Immature natural killer cell (primary cell): ENCODE measurements at regions not wholly inside any gene's neighbourhood (a gene's known extent, or its start where the extent isn't known, plus 50 kb on each side); places are given as distances from the start of the nearest gene placed in this dataset.

ENCODE experiments used
- DNase-seq, 3 donors: peaks; one replicate each; pipeline ENCODE4 v3.0.0; 2022; ENCODE audit warnings: mixed read lengths in 1 of 3
- H3K27ac Mint-ChIP-seq, 6 donors: one replicate each; pipeline ENCODE4 v1.8.0; 2020; ENCODE audit warnings: mixed read lengths in 6 of 6, mild to moderate bottlenecking in 5 of 6, inconsistent platforms in 4 of 6, moderate library complexity in 3 of 6
- H3K27me3 Mint-ChIP-seq, 3 donors: one replicate each; pipeline ENCODE4 v1.8.0; 2020 to 2021; ENCODE audit warnings: low read depth in 3 of 3, mild to moderate bottlenecking in 3 of 3, mixed read lengths in 3 of 3, moderate library complexity in 3 of 3, inconsistent platforms in 1 of 3
- H3K36me3 Mint-ChIP-seq, 3 donors: one replicate each; pipeline ENCODE4 v1.8.0; 2020; ENCODE audit warnings: mixed read lengths in 3 of 3, inconsistent platforms in 2 of 3, mild to moderate bottlenecking in 2 of 3
- H3K4me1 Mint-ChIP-seq, 2 donors: one replicate each; pipeline ENCODE4 v1.8.0; 2020; ENCODE audit warnings: inconsistent platforms in 2 of 2, mild to moderate bottlenecking in 2 of 2, mixed read lengths in 2 of 2, moderate library complexity in 1 of 2
- H3K4me3 Mint-ChIP-seq, 5 donors: one replicate each; pipeline ENCODE4 v1.8.0; 2020; ENCODE audit warnings: mild to moderate bottlenecking in 5 of 5, mixed read lengths in 5 of 5, inconsistent platforms in 3 of 5, moderate library complexity in 3 of 5
- H3K9me3 Mint-ChIP-seq, 6 donors: one replicate each; pipeline ENCODE4 v1.8.0; 2020; ENCODE audit warnings: mild to moderate bottlenecking in 6 of 6, mixed read lengths in 6 of 6, inconsistent platforms in 4 of 6, moderate library complexity in 3 of 6

GRCh38 chr18:75503615-75504014, 76.1 kb upstream of the SMIM21 start:
- no peaks in the 10 kb centered on the region for H3K4me1 Mint-ChIP-seq
- no peak overlapping the region for H3K4me3 Mint-ChIP-seq

GRCh38 chr18:75502286-75502685, 74.8 kb upstream of the SMIM21 start:
- Mint-ChIP-seq H3K36me3 (no peaks in the 10 kb centered on the region), H3K4me1 (no peaks in the 10 kb centered on the region), H3K27ac (no peak overlapping the region), H3K4me3 (no peak overlapping the region), H3K27me3 (peaks cover 4 to 9% (median 4%) of the 10 kb centered on the region in 3 donors), H3K9me3 (no peaks in the 10 kb centered on the region)
- DNase-seq, result no peak

More at GRCh38 chr18:75503615-75504014, 76.1 kb upstream of the SMIM21 start:
- no peaks in the 10 kb centered on the region for H3K9me3 Mint-ChIP-seq
- peaks cover 4 to 9% (median 4%) of the 10 kb centered on the region in 3 donors for H3K27me3 Mint-ChIP-seq
- DNase-seq, result no peak
- no peak overlapping the region for H3K27ac Mint-ChIP-seq
- H3K36me3 Mint-ChIP-seq, result no peaks in the 10 kb centered on the region

- no peak for DNase-seq
- H3K4me3 Mint-ChIP-seq, result no peak overlapping the region
- H3K36me3 Mint-ChIP-seq, result no peaks in the 10 kb centered on the region
- no peaks in the 10 kb centered on the region for H3K9me3 Mint-ChIP-seq
- H3K27ac Mint-ChIP-seq, result no peak overlapping the region
- H3K27me3 Mint-ChIP-seq, result peaks cover 0 to 9% (median 7%) of the 10 kb centered on the region in 3 donors
- H3K4me1 Mint-ChIP-seq, result no peaks in the 10 kb centered on the region
Measured at GRCh38 chr18:75500545-75500944, 73.0 kb upstream of the SMIM21 start.

GRCh38 chr18:75497576-75498235, 70.2 kb upstream of the SMIM21 start:
- H3K36me3 Mint-ChIP-seq, result no peaks in the 10 kb centered on the region
- H3K27ac Mint-ChIP-seq, result no peak overlapping the region
- DNase-seq, result no peak
- no peaks in the 10 kb centered on the region for H3K4me1 Mint-ChIP-seq
- H3K9me3 Mint-ChIP-seq, result no peaks in the 10 kb centered on the region
- H3K27me3 Mint-ChIP-seq, result peaks cover 0 to 10% (median 9%) of the 10 kb centered on the region in 3 donors
- H3K4me3 Mint-ChIP-seq, result no peak overlapping the region

GRCh38 chr18:75496151-75496550, 68.6 kb upstream of the SMIM21 start:
- Mint-ChIP-seq H3K4me1 (no peaks in the 10 kb centered on the region), H3K36me3 (no peaks in the 10 kb centered on the region), H3K27me3 (peaks cover 4 to 10% (median 6%) of the 10 kb centered on the region in 3 donors), H3K4me3 (no peak overlapping the region), H3K27ac (no peak overlapping the region), H3K9me3 (no peaks in the 10 kb centered on the region)
- DNase-seq, result no peak

- Mint-ChIP-seq H3K36me3 (no peaks in the 10 kb centered on the region), H3K27me3 (peaks cover 5 to 9% (median 6%) of the 10 kb centered on the region in 3 donors)
Measured at GRCh38 chr18:75492852-75493251, 65.3 kb upstream of the SMIM21 start.

GRCh38 chr18:75491361-75491760, 63.9 kb upstream of the SMIM21 start:
- H3K36me3 Mint-ChIP-seq, result no peaks in the 10 kb centered on the region
- no peak overlapping the region for H3K4me3 Mint-ChIP-seq
- DNase-seq, result no peak
- H3K9me3 Mint-ChIP-seq, result peaks cover 0 to 2% (median 0%) of the 10 kb centered on the region in 6 donors
- no peaks in the 10 kb centered on the region for H3K4me1 Mint-ChIP-seq
- H3K27ac Mint-ChIP-seq, result no peak overlapping the region
- peaks cover 4 to 11% (median 5%) of the 10 kb centered on the region in 3 donors for H3K27me3 Mint-ChIP-seq

More at GRCh38 chr18:75492852-75493251, 65.3 kb upstream of the SMIM21 start:
- no peak for DNase-seq
- Mint-ChIP-seq H3K27ac (no peak overlapping the region), H3K9me3 (peaks cover 0 to 2% (median 0%) of the 10 kb centered on the region in 6 donors), H3K4me3 (no peak overlapping the region), H3K4me1 (no peaks in the 10 kb centered on the region)

GRCh38 chr18:75489493-75490190, 62.1 kb upstream of the SMIM21 start:
- peaks cover 0 to 2% (median 0%) of the 10 kb centered on the region in 6 donors for H3K9me3 Mint-ChIP-seq
- H3K4me1 Mint-ChIP-seq, result no peaks in the 10 kb centered on the region
- H3K27me3 Mint-ChIP-seq, result peaks cover 0 to 14% (median 5%) of the 10 kb centered on the region in 3 donors
- no peak overlapping the region for H3K4me3 Mint-ChIP-seq
- no peak overlapping the region for H3K27ac Mint-ChIP-seq
- no peaks in the 10 kb centered on the region for H3K36me3 Mint-ChIP-seq
- no peak for DNase-seq

- no peak for DNase-seq
- Mint-ChIP-seq H3K27ac (no peak overlapping the region), H3K4me3 (no peak overlapping the region), H3K4me1 (no peaks in the 10 kb centered on the region), H3K27me3 (peaks cover 0 to 10% (median 2%) of the 10 kb centered on the region in 3 donors), H3K9me3 (no peaks in the 10 kb centered on the region), H3K36me3 (no peaks in the 10 kb centered on the region)
Measured at GRCh38 chr18:75483662-75484061, 56.2 kb upstream of the SMIM21 start.

GRCh38 chr18:75482880-75483279, 55.4 kb upstream of the SMIM21 start:
- no peak overlapping the region for H3K27ac Mint-ChIP-seq
- no peaks in the 10 kb centered on the region for H3K9me3 Mint-ChIP-seq
- peaks cover 0 to 8% (median 6%) of the 10 kb centered on the region in 3 donors for H3K27me3 Mint-ChIP-seq
- no peaks in the 10 kb centered on the region for H3K4me1 Mint-ChIP-seq
- H3K4me3 Mint-ChIP-seq, result no peak overlapping the region
- no peak for DNase-seq
- H3K36me3 Mint-ChIP-seq, result no peaks in the 10 kb centered on the region

- Mint-ChIP-seq H3K4me3 (no peak overlapping the region), H3K27me3 (peaks cover 0 to 8% (median 8%) of the 10 kb centered on the region in 3 donors), H3K9me3 (no peaks in the 10 kb centered on the region), H3K27ac (no peak overlapping the region), H3K4me1 (no peaks in the 10 kb centered on the region), H3K36me3 (no peaks in the 10 kb centered on the region)
- no peak for DNase-seq
Measured at GRCh38 chr18:75480487-75480886, 53.0 kb upstream of the SMIM21 start.

GRCh38 chr18:75478996-75479880, 51.7 kb upstream of the SMIM21 start:
- peaks cover 0 to 8% (median 5%) of the 10 kb centered on the region in 3 donors for H3K27me3 Mint-ChIP-seq
- peak; percentile 11 to 43 (median 22) for DNase-seq

GRCh38 chr18:75477900-75478299, 50.4 kb upstream of the SMIM21 start:
- Mint-ChIP-seq H3K9me3 (no peaks in the 10 kb centered on the region), H3K4me3 (no peak overlapping the region), H3K36me3 (no peaks in the 10 kb centered on the region), H3K27ac (no peak overlapping the region), H3K27me3 (peaks cover 0 to 6% (median 5%) of the 10 kb centered on the region in 3 donors), H3K4me1 (no peaks in the 10 kb centered on the region)
- DNase-seq, result no peak

More at GRCh38 chr18:75478996-75479880, 51.7 kb upstream of the SMIM21 start:
- no peaks in the 10 kb centered on the region for H3K4me1 Mint-ChIP-seq
- no peaks in the 10 kb centered on the region for H3K36me3 Mint-ChIP-seq
- H3K4me3 Mint-ChIP-seq, result no peak overlapping the region
- H3K9me3 Mint-ChIP-seq, result no peaks in the 10 kb centered on the region
- no peak overlapping the region for H3K27ac Mint-ChIP-seq
